Neural progenitor cell (in vitro differentiated cells): ENCODE measurements at regions not wholly inside any gene's neighbourhood (a gene's known extent, or its start where the extent isn't known, plus 50 kb on each side); places are given as distances from the start of the nearest gene placed in this dataset.

Experiments used
- CTCF ChIP-seq: fragments of 200-600 bp; sonication (generic); IDR thresholded peaks from 2 replicates; pipeline ENCODE4 v1.5.1; 2017; ENCODE audit warnings: antibody characterized with exemption, mild to moderate bottlenecking
- EZH2 ChIP-seq: fragments of 200-600 bp; sonication (generic); IDR thresholded peaks from 2 replicates; pipeline ENCODE4 v1.6.1; 2017; ENCODE audit warnings: antibody characterized with exemption, mild to moderate bottlenecking, moderate library complexity
- EZH2phosphoT487 ChIP-seq: fragments of 200-600 bp; sonication (generic); IDR thresholded peaks from 2 replicates; pipeline ENCODE4 v1.6.1; 2017; ENCODE audit warnings: antibody characterized with exemption

GRCh38 chr3:23740517-23740965 is 65.2 kb upstream of the UBE2E1 start:
- TF ChIP-seq EZH2 (no peak), CTCF (no peak), EZH2phosphoT487 (no peak)
